Natural killer cell (primary cell): ENCODE measurements at regions not wholly inside any gene's neighbourhood (a gene's known extent, or its start where the extent isn't known, plus 50 kb on each side); places are given as distances from the start of the nearest gene placed in this dataset.

Experiments
- ATAC-seq, 3 donors: fragments of 150-1000 bp in 2 of 3; fragments of 200-7000 bp in 1 of 3; cut with Tn5 transposase; 1 replicate in 1 of 3; 2 replicates in 2 of 3; pipeline ENCODE4 v1.10.0; 2021; ENCODE audit warnings: mild to moderate bottlenecking in 2 of 3, moderate library complexity in 2 of 3
- DNase-seq, 2 donors: peaks; one replicate each; pipeline versions ENCODE4 v3.0.0 to v3.0.0-alpha.2; 2013 to 2021; ENCODE audit warnings: mixed read lengths in 1 of 2
- H3K27ac ChIP-seq: one replicate; pipeline ENCODE4 v1.5.1; 2013; ENCODE audit warnings: mild to moderate bottlenecking, low read length
- H3K27me3 ChIP-seq: one replicate; pipeline ENCODE4 v1.6.1; 2013; ENCODE audit warnings: low read length; ENCODE audit not compliant: control insufficient read depth, insufficient read depth
- H3K36me3 ChIP-seq: one replicate; pipeline ENCODE4 v1.6.1; 2013; ENCODE audit warnings: low read length; ENCODE audit not compliant: control insufficient read depth, insufficient read depth
- H3K4me1 ChIP-seq: one replicate; pipeline ENCODE4 v1.6.1; 2013; ENCODE audit warnings: low read length; ENCODE audit not compliant: control insufficient read depth, insufficient read depth
- H3K4me3 ChIP-seq: one replicate; pipeline ENCODE4 v1.5.1; 2013; ENCODE audit warnings: low read length
- H3K9me3 ChIP-seq: one replicate; pipeline ENCODE4 v1.6.1; 2013; ENCODE audit warnings: low read length; ENCODE audit not compliant: control insufficient read depth, insufficient read depth
- H3K27ac Mint-ChIP-seq, 2 donors: one replicate each; pipeline ENCODE4 v1.8.0; 2022; ENCODE audit warnings: mild to moderate bottlenecking in 2 of 2, mixed read lengths in 2 of 2, moderate library complexity in 1 of 2
- H3K27me3 Mint-ChIP-seq, 2 donors: one replicate each; pipeline ENCODE4 v1.8.0; 2022; ENCODE audit warnings: low read depth in 2 of 2, mixed read lengths in 2 of 2
- H3K36me3 Mint-ChIP-seq: one replicate; pipeline ENCODE4 v1.8.0; 2022; ENCODE audit warnings: mixed read lengths
- H3K4me1 Mint-ChIP-seq, 2 donors: one replicate each; pipeline ENCODE4 v1.8.0; 2022; ENCODE audit warnings: mixed read lengths in 2 of 2
- H3K4me3 Mint-ChIP-seq: one replicate; pipeline ENCODE4 v1.8.0; 2022; ENCODE audit warnings: mild to moderate bottlenecking, moderate library complexity, mixed read lengths
- H3K9me3 Mint-ChIP-seq, 2 donors: one replicate each; pipeline ENCODE4 v1.8.0; 2022; ENCODE audit warnings: mixed read lengths in 2 of 2
- CTCF ChIP-seq: fragments of 200-600 bp; IDR thresholded peaks from one replicate; pipeline ENCODE4 v1.8.0; 2022; ENCODE audit warnings: antibody characterized with exemption
- WGBS: methylation state at CpG from one replicate; pipeline ENCODE4 v1.1.7; 2013; ENCODE audit warnings: missing lambda C conversion rate; ENCODE audit not compliant: insufficient coverage; 5-methylcytosine and 5-hydroxymethylcytosine counted together
- intact Hi-C: fragments of 100-400 bp; cut with micrococcal nuclease; formaldehyde crosslinking; loops from one replicate; pipeline ENCODE4 v1.14.2; 2022

- intact Hi-C loops = no loop called here
- H3K27ac Mint-ChIP-seq = no peak overlapping the region
- WGBS = 100% methylated on average over 2 of the region's 3 CpGs
These were observed 135.6 kb downstream of the BRMS1L start for GRCh38 chr14:35961697-35962274.

GRCh38 chr14:35959835-35960234 lies 133.7 kb downstream of the BRMS1L start:
- Mint-ChIP-seq H3K36me3 (no peaks in the 10 kb centered on the region), H3K27ac (no peak overlapping the region), H3K27me3 (peaks cover 0 to 7% of the 10 kb centered on the region in 2 donors), H3K9me3 (no peaks in the 10 kb centered on the region), H3K4me3 (no peak overlapping the region), H3K4me1 (no peaks in the 10 kb centered on the region)
- no peak overlapping the region for H3K27ac ChIP-seq
- intact Hi-C loops = no loop called here
- no peak for DNase-seq
- no peaks in the 10 kb centered on the region for H3K9me3 ChIP-seq
- no peaks in the 10 kb centered on the region for H3K27me3 ChIP-seq
- no peak overlapping the region for H3K4me3 ChIP-seq
- no peak for TF ChIP-seq CTCF
- H3K4me1 ChIP-seq = no peaks in the 10 kb centered on the region
- no peaks in the 10 kb centered on the region for H3K36me3 ChIP-seq
- ATAC-seq = no peak

More at GRCh38 chr14:35961697-35962274, 135.6 kb downstream of the BRMS1L start:
- ATAC-seq (no peak), DNase-seq (no peak)
- no peaks in the 10 kb centered on the region for H3K36me3 ChIP-seq
- H3K27me3 Mint-ChIP-seq = peaks cover 0 to 7% of the 10 kb centered on the region in 2 donors
- H3K27ac ChIP-seq = no peak overlapping the region
- peaks cover 0 to 2% of the 10 kb centered on the region in 2 donors for H3K9me3 Mint-ChIP-seq
- no peaks in the 10 kb centered on the region for H3K4me1 Mint-ChIP-seq
- H3K4me3 ChIP-seq = no peak overlapping the region
- H3K4me3 Mint-ChIP-seq = no peak overlapping the region
- no peaks in the 10 kb centered on the region for H3K27me3 ChIP-seq
- H3K9me3 ChIP-seq = no peaks in the 10 kb centered on the region
- no peaks in the 10 kb centered on the region for H3K4me1 ChIP-seq
- no peak for TF ChIP-seq CTCF
- H3K36me3 Mint-ChIP-seq = no peaks in the 10 kb centered on the region

- Histone ChIP-seq H3K27ac (no peak overlapping the region), H3K27me3 (no peaks in the 10 kb centered on the region), H3K9me3 (no peaks in the 10 kb centered on the region), H3K36me3 (no peaks in the 10 kb centered on the region), H3K4me1 (no peaks in the 10 kb centered on the region), H3K4me3 (no peak overlapping the region)
- Mint-ChIP-seq H3K9me3 (no peaks in the 10 kb centered on the region), H3K36me3 (no peaks in the 10 kb centered on the region), H3K27me3 (peaks cover 0 to 7% of the 10 kb centered on the region in 2 donors), H3K4me3 (no peak overlapping the region), H3K27ac (no peak overlapping the region), H3K4me1 (no peaks in the 10 kb centered on the region)
- WGBS = 84% methylated on average over 4 of the region's 4 CpGs
- intact Hi-C loops = no loop called here
- no peak for DNase-seq
- TF ChIP-seq CTCF = no peak
- ATAC-seq = no peak
These were observed 132.4 kb downstream of the BRMS1L start for GRCh38 chr14:35958499-35958898.

DNA sequence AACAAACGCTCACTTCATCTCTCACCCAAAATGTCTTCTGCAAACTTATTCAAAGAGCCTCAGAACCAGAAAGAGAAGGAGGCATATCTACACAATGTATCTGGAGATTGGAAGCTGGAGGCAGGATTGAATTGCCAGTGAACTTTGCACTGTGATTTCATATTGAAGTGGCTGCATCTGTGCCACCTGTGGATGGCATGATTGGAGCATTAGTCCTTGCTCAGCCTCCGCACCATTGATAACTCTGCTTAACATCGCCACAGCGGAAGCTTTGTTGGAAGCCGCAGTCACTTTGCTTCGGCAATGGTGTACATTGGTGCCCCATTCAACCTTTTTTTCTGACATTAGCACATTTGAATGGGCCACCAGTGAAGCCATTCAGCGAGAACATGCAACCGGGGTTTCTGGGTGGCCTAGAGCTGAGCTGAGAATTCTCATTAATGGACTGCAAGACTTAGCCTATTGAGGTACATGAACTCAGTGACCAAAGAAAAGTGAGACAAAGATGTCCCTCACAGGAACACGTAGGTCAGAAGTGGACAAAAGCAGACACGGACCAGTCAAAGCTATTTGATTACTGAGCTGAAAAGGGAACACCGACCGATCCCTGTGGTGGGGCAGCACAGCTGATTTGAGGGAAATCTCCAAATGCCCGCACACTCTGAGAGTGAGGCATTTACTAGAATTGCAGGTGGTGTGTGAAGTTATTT lies 130.4 kb downstream of the BRMS1L start:
- Histone ChIP-seq H3K4me1 (no peaks in the 10 kb centered on the region), H3K27me3 (no peaks in the 10 kb centered on the region), H3K36me3 (no peaks in the 10 kb centered on the region), H3K27ac (no peak overlapping the region), H3K9me3 (no peaks in the 10 kb centered on the region), H3K4me3 (no peak overlapping the region)
- intact Hi-C loops = no loop called here
- no peak overlapping the region for H3K27ac Mint-ChIP-seq
- H3K27me3 Mint-ChIP-seq = peaks cover 0 to 11% of the 10 kb centered on the region in 2 donors
- WGBS = 91% methylated on average over 12 of the region's 13 CpGs
- no peak for DNase-seq
- H3K9me3 Mint-ChIP-seq = no peaks in the 10 kb centered on the region
- no peak for TF ChIP-seq CTCF
- no peaks in the 10 kb centered on the region for H3K36me3 Mint-ChIP-seq
- ATAC-seq = no peak
- no peak overlapping the region for H3K4me3 Mint-ChIP-seq
- no peaks in the 10 kb centered on the region for H3K4me1 Mint-ChIP-seq
